ENCODE measurements at regions not wholly inside any gene's neighbourhood (a gene's known extent, or its start where the extent isn't known, plus 50 kb on each side); places are given as distances from the start of the nearest gene placed in this dataset.

DNA sequence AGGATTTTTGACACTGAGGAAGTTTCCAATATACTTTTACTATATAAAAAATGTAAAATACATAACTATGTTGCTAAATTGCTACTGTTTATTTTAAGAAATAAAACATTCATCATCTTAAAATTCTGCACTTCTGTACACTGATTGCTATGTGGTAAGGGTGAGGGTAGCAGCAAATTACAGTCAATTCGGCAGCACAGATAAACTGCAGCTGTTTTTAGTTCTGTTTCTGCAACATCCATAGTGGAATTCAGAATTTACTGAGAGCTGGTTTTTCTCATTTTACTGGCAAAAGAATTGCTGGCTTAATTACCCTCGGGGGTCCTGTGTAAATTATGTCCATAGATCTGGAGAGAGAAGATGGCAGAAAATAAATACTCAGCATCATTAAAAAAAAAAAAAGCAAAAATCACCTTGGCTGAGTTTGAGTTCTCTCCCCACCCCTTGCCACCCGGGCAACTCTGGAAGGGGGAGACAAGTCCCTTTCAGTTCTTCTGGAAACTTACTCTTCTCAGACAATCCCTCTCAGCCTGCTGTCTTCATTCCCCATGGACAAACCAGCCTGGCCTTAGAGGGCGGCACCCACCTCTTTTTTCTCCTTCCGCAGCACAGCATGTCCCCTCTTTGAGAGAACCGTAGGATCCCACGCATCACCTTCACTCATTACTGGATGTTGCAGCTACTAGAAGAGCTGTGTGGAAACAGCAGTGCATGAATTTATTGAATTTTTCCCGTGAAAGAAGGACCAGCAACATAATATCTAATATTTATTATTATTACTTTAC, 501.1 kb upstream of the CELF2 start:
- H3K4me1 ChIP-seq (ENCODE audit: control insufficient read depth in 2 of 2, insufficient read depth in 2 of 2, low read length in 2 of 2): no peaks in the 10 kb centered on the region
- H3K9me3 ChIP-seq (ENCODE audit: control insufficient read depth in 2 of 2, insufficient read depth in 1 of 2, low read length in 1 of 2): no peaks in the 10 kb centered on the region
- no peak overlapping the region for H3K4me3 ChIP-seq (ENCODE audit: low read length in 2 of 2)
- H3K27ac ChIP-seq (ENCODE audit: low read depth in 1 of 2, low read length in 1 of 2): no peak overlapping the region
- no peak for DNase-seq (ENCODE audit: low read depth in 6 of 9, low spot score in 9 of 9)
- H3K27me3 ChIP-seq (ENCODE audit: control insufficient read depth in 2 of 2, insufficient read depth in 1 of 2, low read length in 1 of 2): no peaks in the 10 kb centered on the region
- WGBS: 87% methylated on average over 8 of the region's 8 CpGs
- no peaks in the 10 kb centered on the region for H3K36me3 ChIP-seq (ENCODE audit: control insufficient read depth in 2 of 2, insufficient read depth in 2 of 2, low read length in 1 of 2)

DNA sequence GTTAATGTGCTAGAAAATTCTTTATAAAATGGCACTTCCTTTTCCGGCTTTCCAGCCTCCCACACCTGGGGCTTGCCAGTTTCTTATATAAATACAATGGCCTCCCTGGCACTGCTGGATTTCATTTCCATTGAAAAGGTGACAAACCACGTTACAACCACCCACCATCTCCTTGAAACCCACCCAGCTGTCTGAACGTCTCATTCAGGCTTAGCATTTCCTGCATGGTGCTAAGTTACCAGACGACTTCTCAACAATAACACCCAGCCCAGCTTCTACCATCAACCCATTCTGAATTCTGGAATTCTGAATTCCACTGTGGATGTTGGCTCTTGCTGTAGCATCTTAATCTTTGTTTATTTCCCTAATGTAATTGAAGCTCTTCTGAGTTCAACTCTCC, 499.8 kb upstream of the CELF2 start:
- WGBS: 82% methylated on average over 4 of the region's 4 CpGs

DNA sequence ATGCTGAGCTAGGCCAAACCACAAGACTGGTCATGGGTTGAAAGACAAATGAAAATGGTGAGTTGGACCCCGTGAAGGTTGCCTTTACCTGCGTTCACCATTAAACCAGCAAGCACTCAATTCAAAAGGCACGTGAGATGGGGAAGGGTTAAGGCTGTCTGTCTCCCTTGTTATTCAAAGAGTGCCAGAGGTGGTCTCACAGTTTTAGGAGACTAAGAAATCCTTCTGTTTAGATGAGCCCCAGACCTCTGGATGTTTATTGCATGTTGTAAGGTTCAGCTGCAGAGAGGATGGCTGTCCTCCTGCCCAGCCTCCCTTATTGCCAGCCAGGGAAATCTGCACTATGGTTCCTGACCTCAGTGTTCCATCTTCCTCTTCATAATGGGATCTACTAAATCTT, 498.0 kb upstream of the CELF2 start:
- WGBS: 97% methylated on average over 3 of the region's 3 CpGs

More for the DNA sequence above, 499.8 kb upstream of the CELF2 start:
- DNase-seq (ENCODE audit: low read depth in 6 of 9, low spot score in 9 of 9): no peak
- no peaks in the 10 kb centered on the region for H3K4me1 ChIP-seq (ENCODE audit: control insufficient read depth in 2 of 2, insufficient read depth in 2 of 2, low read length in 2 of 2)
- no peaks in the 10 kb centered on the region for H3K36me3 ChIP-seq (ENCODE audit: control insufficient read depth in 2 of 2, insufficient read depth in 2 of 2, low read length in 1 of 2)
- H3K9me3 ChIP-seq (ENCODE audit: control insufficient read depth in 2 of 2, insufficient read depth in 1 of 2, low read length in 1 of 2): no peaks in the 10 kb centered on the region
- H3K27me3 ChIP-seq (ENCODE audit: control insufficient read depth in 2 of 2, insufficient read depth in 1 of 2, low read length in 1 of 2): no peaks in the 10 kb centered on the region
- H3K27ac ChIP-seq (ENCODE audit: low read depth in 1 of 2, low read length in 1 of 2): no peak overlapping the region
- H3K4me3 ChIP-seq (ENCODE audit: low read length in 2 of 2): no peak overlapping the region

DNA sequence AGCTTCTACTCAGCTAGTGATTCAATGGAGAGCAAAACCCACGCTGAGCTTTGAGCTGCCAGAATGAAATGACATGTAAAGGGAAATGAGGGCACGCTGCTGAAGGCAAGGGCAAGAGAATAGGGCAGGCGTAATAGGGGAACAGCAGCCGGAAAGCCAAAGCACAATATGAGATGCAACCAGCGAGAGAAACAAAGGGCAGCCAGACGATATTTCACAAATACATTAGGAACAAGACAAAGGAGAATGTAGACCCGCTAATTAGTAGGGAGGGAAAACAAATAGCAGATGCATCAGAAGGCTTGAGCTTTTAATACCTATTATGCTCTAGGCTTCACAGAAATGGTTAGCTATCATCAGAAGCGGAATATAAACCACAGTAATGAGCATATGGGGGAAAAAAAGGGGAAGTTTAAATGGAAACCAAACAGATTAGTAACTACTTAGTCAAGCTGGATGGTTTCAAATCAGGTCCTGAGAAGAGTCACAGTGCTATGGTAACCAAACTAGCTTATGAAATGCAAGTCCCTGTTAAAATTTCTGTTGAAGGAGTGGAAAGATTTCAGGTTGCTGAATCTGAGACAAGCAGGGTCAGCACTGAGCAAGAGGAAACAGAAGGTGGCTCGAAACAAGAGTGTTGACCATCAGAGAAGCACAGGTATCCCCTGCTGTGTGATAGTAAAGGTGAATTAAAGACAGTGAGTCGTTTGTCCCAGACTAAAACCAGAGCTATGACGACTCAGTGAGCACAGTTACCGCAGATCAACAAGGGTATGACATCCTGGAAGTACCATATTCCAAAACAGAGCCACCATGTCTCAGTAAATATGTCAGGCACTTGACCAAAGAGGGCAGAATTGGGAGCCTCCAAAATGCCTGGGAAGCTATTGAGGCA, 496.9 kb upstream of the CELF2 start:
- no peak overlapping the region for H3K4me3 ChIP-seq (ENCODE audit: low read length in 2 of 2)
- H3K4me1 ChIP-seq (ENCODE audit: control insufficient read depth in 2 of 2, insufficient read depth in 2 of 2, low read length in 2 of 2): no peaks in the 10 kb centered on the region
- 81% methylated on average over 12 of the region's 12 CpGs for WGBS
- no peak overlapping the region for H3K27ac ChIP-seq (ENCODE audit: low read depth in 1 of 2, low read length in 1 of 2)
- no peaks in the 10 kb centered on the region for H3K36me3 ChIP-seq (ENCODE audit: control insufficient read depth in 2 of 2, insufficient read depth in 2 of 2, low read length in 1 of 2)
- H3K9me3 ChIP-seq (ENCODE audit: control insufficient read depth in 2 of 2, insufficient read depth in 1 of 2, low read length in 1 of 2): no peaks in the 10 kb centered on the region
- H3K27me3 ChIP-seq (ENCODE audit: control insufficient read depth in 2 of 2, insufficient read depth in 1 of 2, low read length in 1 of 2): no peaks in the 10 kb centered on the region
- no peak for DNase-seq (ENCODE audit: low read depth in 6 of 9, low spot score in 9 of 9)

More for the DNA sequence above, 498.0 kb upstream of the CELF2 start:
- Histone ChIP-seq H3K4me1 (ENCODE audit: control insufficient read depth in 2 of 2, insufficient read depth in 2 of 2, low read length in 2 of 2) (no peaks in the 10 kb centered on the region), H3K36me3 (ENCODE audit: control insufficient read depth in 2 of 2, insufficient read depth in 2 of 2, low read length in 1 of 2) (no peaks in the 10 kb centered on the region), H3K27ac (ENCODE audit: low read depth in 1 of 2, low read length in 1 of 2) (no peak overlapping the region), H3K27me3 (ENCODE audit: control insufficient read depth in 2 of 2, insufficient read depth in 1 of 2, low read length in 1 of 2) (no peaks in the 10 kb centered on the region), H3K9me3 (ENCODE audit: control insufficient read depth in 2 of 2, insufficient read depth in 1 of 2, low read length in 1 of 2) (no peaks in the 10 kb centered on the region), H3K4me3 (ENCODE audit: low read length in 2 of 2) (no peak overlapping the region)
- no peak for DNase-seq (ENCODE audit: low read depth in 6 of 9, low spot score in 9 of 9)

DNA sequence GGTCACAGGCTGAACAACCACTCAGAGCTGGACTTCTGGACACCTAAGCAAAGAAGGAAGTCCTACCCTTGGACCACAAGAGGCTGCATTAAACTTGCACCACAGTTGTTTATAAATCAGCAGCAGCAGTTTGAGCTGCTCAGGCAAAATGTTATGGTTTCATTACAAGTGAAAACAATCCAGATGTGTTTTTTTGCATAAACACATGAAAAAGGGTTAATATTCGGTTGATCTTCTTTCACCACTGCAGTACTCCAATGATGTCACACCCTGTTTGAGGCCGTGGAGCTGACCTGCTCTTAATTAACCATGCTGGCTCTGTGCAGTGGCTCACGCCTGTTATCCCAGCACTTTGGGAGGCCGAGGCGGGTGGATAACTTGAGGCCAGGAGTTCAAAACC, 490.8 kb upstream of the CELF2 start:
- 93% methylated on average over 5 of the region's 5 CpGs for WGBS
- Histone ChIP-seq H3K36me3 (ENCODE audit: control insufficient read depth in 2 of 2, insufficient read depth in 2 of 2, low read length in 1 of 2) (no peaks in the 10 kb centered on the region), H3K27ac (ENCODE audit: low read depth in 1 of 2, low read length in 1 of 2) (no peak overlapping the region), H3K4me3 (ENCODE audit: low read length in 2 of 2) (no peak overlapping the region), H3K9me3 (ENCODE audit: control insufficient read depth in 2 of 2, insufficient read depth in 1 of 2, low read length in 1 of 2) (no peaks in the 10 kb centered on the region), H3K27me3 (ENCODE audit: control insufficient read depth in 2 of 2, insufficient read depth in 1 of 2, low read length in 1 of 2) (no peaks in the 10 kb centered on the region), H3K4me1 (ENCODE audit: control insufficient read depth in 2 of 2, insufficient read depth in 2 of 2, low read length in 2 of 2) (no peaks in the 10 kb centered on the region)
- DNase-seq (ENCODE audit: low read depth in 6 of 9, low spot score in 9 of 9): no peak

DNA sequence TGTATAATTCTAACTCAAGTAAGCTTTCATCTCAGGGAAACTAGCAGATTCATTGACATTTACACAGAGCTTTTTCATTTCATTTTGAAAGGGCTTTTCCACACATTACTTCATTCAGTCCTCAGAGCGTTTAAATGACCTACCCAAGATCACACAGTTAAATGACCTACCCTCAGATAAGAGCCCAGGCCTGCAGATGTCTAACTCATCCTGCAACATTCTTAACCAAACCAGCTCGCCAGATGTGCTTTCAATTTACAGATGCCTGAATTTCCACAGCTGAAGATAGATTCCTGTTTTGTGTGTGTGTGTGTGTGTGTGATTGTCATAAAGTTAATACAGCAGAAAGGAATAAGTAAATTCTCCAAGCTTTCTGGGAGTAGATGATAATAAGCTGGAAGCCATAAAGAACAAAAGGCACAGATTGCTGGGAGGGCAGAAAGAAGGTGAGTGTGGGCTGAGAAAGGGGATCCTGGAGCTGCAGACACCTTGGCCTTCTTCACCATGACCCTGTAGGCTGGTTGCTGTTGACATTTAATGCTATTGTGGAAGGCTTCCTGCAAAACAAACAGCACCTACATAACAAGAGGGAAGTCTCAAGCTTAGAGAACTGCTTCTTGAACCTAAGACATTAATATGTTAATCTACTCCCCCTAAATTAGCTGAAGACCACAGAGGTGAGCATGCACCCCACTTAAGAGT, 489.7 kb upstream of the CELF2 start:
- Histone ChIP-seq H3K9me3 (ENCODE audit: control insufficient read depth in 2 of 2, insufficient read depth in 1 of 2, low read length in 1 of 2) (no peaks in the 10 kb centered on the region), H3K4me3 (ENCODE audit: low read length in 2 of 2) (no peak overlapping the region), H3K36me3 (ENCODE audit: control insufficient read depth in 2 of 2, insufficient read depth in 2 of 2, low read length in 1 of 2) (no peaks in the 10 kb centered on the region), H3K27ac (ENCODE audit: low read depth in 1 of 2, low read length in 1 of 2) (no peak overlapping the region), H3K4me1 (ENCODE audit: control insufficient read depth in 2 of 2, insufficient read depth in 2 of 2, low read length in 2 of 2) (no peaks in the 10 kb centered on the region), H3K27me3 (ENCODE audit: control insufficient read depth in 2 of 2, insufficient read depth in 1 of 2, low read length in 1 of 2) (no peaks in the 10 kb centered on the region)
- WGBS: 91% methylated on average over 2 of the region's 2 CpGs
- no peak for DNase-seq (ENCODE audit: low read depth in 6 of 9, low spot score in 9 of 9)

DNA sequence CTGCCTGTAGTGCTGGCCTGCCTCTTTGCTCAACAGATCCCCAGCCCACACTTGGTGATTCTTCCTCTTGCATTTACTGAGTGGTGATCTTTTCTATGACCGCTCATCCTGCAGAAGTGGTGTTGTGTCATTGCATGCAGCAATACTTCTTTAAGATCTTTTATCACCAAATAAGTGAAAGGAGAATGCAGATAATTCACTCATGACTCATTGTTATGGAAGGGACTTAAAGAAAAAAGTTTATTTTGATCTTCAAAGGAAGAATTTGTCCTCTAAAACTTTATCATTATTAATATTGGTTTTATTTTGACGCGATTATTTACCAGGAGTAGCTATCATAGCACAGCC, 489.1 kb upstream of the CELF2 start:
- H3K27me3 ChIP-seq (ENCODE audit: control insufficient read depth in 2 of 2, insufficient read depth in 1 of 2, low read length in 1 of 2): no peaks in the 10 kb centered on the region
- H3K4me3 ChIP-seq (ENCODE audit: low read length in 2 of 2): no peak overlapping the region
- no peak for DNase-seq (ENCODE audit: low read depth in 6 of 9, low spot score in 9 of 9)
- H3K9me3 ChIP-seq (ENCODE audit: control insufficient read depth in 2 of 2, insufficient read depth in 1 of 2, low read length in 1 of 2): no peaks in the 10 kb centered on the region
- WGBS: 97% methylated on average over 3 of the region's 3 CpGs
- no peak overlapping the region for H3K27ac ChIP-seq (ENCODE audit: low read depth in 1 of 2, low read length in 1 of 2)
- H3K4me1 ChIP-seq (ENCODE audit: control insufficient read depth in 2 of 2, insufficient read depth in 2 of 2, low read length in 2 of 2): no peaks in the 10 kb centered on the region
- H3K36me3 ChIP-seq (ENCODE audit: control insufficient read depth in 2 of 2, insufficient read depth in 2 of 2, low read length in 1 of 2): no peaks in the 10 kb centered on the region

DNA sequence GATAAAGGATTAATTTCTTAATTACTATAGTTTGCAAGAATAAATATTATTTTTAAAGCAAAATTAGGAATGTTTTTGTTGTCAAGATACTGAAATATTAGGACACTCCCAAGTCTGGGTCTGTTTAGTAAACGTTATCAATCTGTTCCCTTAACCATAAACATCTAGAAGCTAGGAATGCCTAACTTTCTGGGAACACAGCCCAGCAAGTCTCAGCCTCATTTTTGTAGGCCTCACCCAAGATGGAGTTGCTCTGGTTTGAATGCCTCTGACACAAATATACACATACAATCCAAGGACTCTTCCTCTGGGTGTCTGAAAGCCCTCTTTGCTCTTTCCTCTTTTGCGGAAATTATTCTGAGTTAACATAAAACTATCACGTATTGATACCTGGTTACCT, 487.4 kb upstream of the CELF2 start:
- Histone ChIP-seq H3K27me3 (ENCODE audit: control insufficient read depth in 2 of 2, insufficient read depth in 1 of 2, low read length in 1 of 2) (no peaks in the 10 kb centered on the region), H3K4me1 (ENCODE audit: control insufficient read depth in 2 of 2, insufficient read depth in 2 of 2, low read length in 2 of 2) (no peaks in the 10 kb centered on the region), H3K36me3 (ENCODE audit: control insufficient read depth in 2 of 2, insufficient read depth in 2 of 2, low read length in 1 of 2) (no peaks in the 10 kb centered on the region), H3K4me3 (ENCODE audit: low read length in 2 of 2) (no peak overlapping the region), H3K27ac (ENCODE audit: low read depth in 1 of 2, low read length in 1 of 2) (no peak overlapping the region), H3K9me3 (ENCODE audit: control insufficient read depth in 2 of 2, insufficient read depth in 1 of 2, low read length in 1 of 2) (no peaks in the 10 kb centered on the region)
- 66% methylated on average over 3 of the region's 3 CpGs for WGBS
- DNase-seq (ENCODE audit: low read depth in 6 of 9, low spot score in 9 of 9): no peak

DNA sequence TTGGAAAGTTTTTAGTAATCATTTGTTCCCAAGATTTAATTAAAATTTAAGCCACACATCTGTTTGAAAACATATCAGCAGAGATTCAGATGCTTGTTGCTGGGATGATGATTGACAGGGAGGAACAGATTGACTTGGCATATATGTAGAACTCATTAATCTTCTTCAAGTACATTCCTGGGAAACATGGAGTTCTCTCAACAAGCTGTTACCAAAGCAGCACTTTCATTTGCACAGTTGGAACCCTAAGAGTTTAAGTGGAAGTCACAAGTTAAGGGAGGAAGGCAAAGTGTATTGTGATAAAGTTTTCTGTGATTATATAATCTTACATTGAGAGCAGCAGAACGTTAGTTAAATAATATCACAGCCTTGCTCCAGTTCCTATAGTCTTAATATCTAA, 485.4 kb upstream of the CELF2 start:
- 95% methylated on average over 1 of the region's 1 CpG for WGBS
- H3K36me3 ChIP-seq (ENCODE audit: control insufficient read depth in 2 of 2, insufficient read depth in 2 of 2, low read length in 1 of 2): no peaks in the 10 kb centered on the region
- H3K9me3 ChIP-seq (ENCODE audit: control insufficient read depth in 2 of 2, insufficient read depth in 1 of 2, low read length in 1 of 2): no peaks in the 10 kb centered on the region
- H3K27ac ChIP-seq (ENCODE audit: low read depth in 1 of 2, low read length in 1 of 2): no peak overlapping the region
- no peak for DNase-seq (ENCODE audit: low read depth in 6 of 9, low spot score in 9 of 9)
- no peaks in the 10 kb centered on the region for H3K27me3 ChIP-seq (ENCODE audit: control insufficient read depth in 2 of 2, insufficient read depth in 1 of 2, low read length in 1 of 2)
- no peaks in the 10 kb centered on the region for H3K4me1 ChIP-seq (ENCODE audit: control insufficient read depth in 2 of 2, insufficient read depth in 2 of 2, low read length in 2 of 2)
- no peak overlapping the region for H3K4me3 ChIP-seq (ENCODE audit: low read length in 2 of 2)
